H1 (cell line): ENCODE measurements at regions not wholly inside any gene's neighbourhood (a gene's known extent, or its start where the extent isn't known, plus 50 kb on each side); places are given as distances from the start of the nearest gene placed in this dataset.

ENCODE experiments used
- CTCF ChIA-PET: fragments of 300-600 bp; sonication (Branson Sonifier 250); formaldehyde crosslinking; loops from one replicate; lab custom pipeline; 2021; ENCODE audit not compliant: partially characterized antibody; lab: Charles Lee
- POLR2A ChIA-PET: fragments of 300-600 bp; sonication (Branson Sonifier 250); formaldehyde crosslinking; loops from one replicate; lab custom pipeline; 2021; ENCODE audit warnings: inconsistent platforms; ENCODE audit not compliant: partially characterized antibody; lab: Charles Lee
- DNase-seq, 2 experiments: peaks; one replicate each; pipeline versions ENCODE4 v3.0.0 to v3.0.0-alpha.2; 2010 to 2022; ENCODE audit warnings: low spot score in 2 of 2, low read depth in 1 of 2, mixed read lengths in 1 of 2
- FAIRE-seq: peaks from 2 replicates; lab custom pipeline; 2011; peaks lifted over from hg19 to GRCh38; lab: Jason Lieb, UNC
- H2AFZ ChIP-seq: 2 replicates; pipeline ENCODE4 v1.8.1; 2012; ENCODE audit warnings: low read length, inconsistent platforms
- H2AK5ac ChIP-seq: 2 replicates; pipeline ENCODE4 v1.6.1; 2013; ENCODE audit warnings: low read depth, low read length
- H2BK120ac ChIP-seq: replicated peaks from 2 replicates; pipeline ENCODE3; 2013; ENCODE audit warnings: low read depth, low read length, inconsistent platforms
- H2BK12ac ChIP-seq: 2 replicates; pipeline ENCODE4 v1.6.1; 2013; ENCODE audit warnings: low read depth, low read length
- H2BK15ac ChIP-seq: 2 replicates; pipeline ENCODE4 v1.6.1; 2013; ENCODE audit warnings: low read length
- H2BK20ac ChIP-seq: 2 replicates; pipeline ENCODE4 v1.6.1; 2013; ENCODE audit warnings: low read length
- H2BK5ac ChIP-seq: 2 replicates; pipeline ENCODE4 v1.6.1; 2013; ENCODE audit warnings: low read depth, low read length
- H3K14ac ChIP-seq: 2 replicates; pipeline ENCODE4 v1.6.1; 2013; ENCODE audit warnings: inconsistent platforms; ENCODE audit not compliant: insufficient read length
- H3K18ac ChIP-seq: 2 replicates; pipeline ENCODE4 v1.6.1; 2013; ENCODE audit warnings: low read length; ENCODE audit errors: extremely low read depth
- H3K23ac ChIP-seq: 2 replicates; pipeline ENCODE4 v1.6.1; 2013; ENCODE audit warnings: inconsistent platforms; ENCODE audit not compliant: insufficient read length
- H3K23me2 ChIP-seq: 2 replicates; pipeline ENCODE4 v1.6.1; 2013; ENCODE audit warnings: low read depth, low read length
- H3K27ac ChIP-seq: 2 replicates; pipeline ENCODE4 v1.6.1; 2011; ENCODE audit warnings: low read depth, low read length, inconsistent platforms
- H3K27me3 ChIP-seq, 4 experiments: replicated peaks in 1 of 4; 1 replicate in 1 of 4; 2 replicates in 3 of 4; pipeline versions ENCODE4 v1.6.1 to v1.8.1; 2011 to 2013; ENCODE audit warnings: low read length in 3 of 4, mild to moderate bottlenecking in 3 of 4, inconsistent platforms in 2 of 4, mixed read lengths in 2 of 4, moderate library complexity in 1 of 4; ENCODE audit not compliant: control insufficient read depth in 3 of 4, insufficient read depth in 3 of 4; ENCODE audit errors: extremely low read depth in 1 of 4
- H3K36me3 ChIP-seq, 4 experiments: 2 replicates each; pipeline versions ENCODE4 v1.6.1 to v1.8.1; 2011 to 2013; ENCODE audit warnings: mild to moderate bottlenecking in 4 of 4, low read length in 3 of 4, moderate library complexity in 2 of 4, control low read depth in 1 of 4, inconsistent platforms in 1 of 4; ENCODE audit not compliant: insufficient read depth in 4 of 4, control insufficient read depth in 2 of 4
- H3K4ac ChIP-seq: replicated peaks from 2 replicates; pipeline ENCODE3; 2013; ENCODE audit warnings: low read length, low read depth, mixed read lengths, inconsistent platforms; ENCODE audit not compliant: insufficient read length
- H3K4me1 ChIP-seq, 4 experiments: replicated peaks in 1 of 4; 1 replicate in 1 of 4; 2 replicates in 3 of 4; pipeline versions ENCODE4 v1.6.1 to v1.8.1; 2011 to 2013; ENCODE audit warnings: low read length in 3 of 4, inconsistent platforms in 2 of 4, mixed read lengths in 1 of 4; ENCODE audit not compliant: insufficient read depth in 4 of 4, control insufficient read depth in 3 of 4
- H3K4me2 ChIP-seq, 2 experiments: 2 replicates each; pipeline versions ENCODE4 v1.6.1 to v1.8.1; 2011 to 2013; ENCODE audit warnings: low read depth in 2 of 2, low read length in 2 of 2, control low read depth in 1 of 2, inconsistent platforms in 1 of 2, mild to moderate bottlenecking in 1 of 2; ENCODE audit not compliant: insufficient read depth in 1 of 2
- H3K4me3 ChIP-seq, 4 experiments: fragments of 200-600, 300-600 bp in 1 of 4; sonication (generic), shearing (Covaris generic), sonication (Bioruptor Twin) in 1 of 4; 2 replicates each; pipeline versions ENCODE4 v1.5.1 to v1.8.1; 2011 to 2016; ENCODE audit warnings: low read length in 4 of 4, low read depth in 3 of 4, control low read depth in 2 of 4, inconsistent platforms in 2 of 4, mild to moderate bottlenecking in 2 of 4, mixed read lengths in 1 of 4, moderate library complexity in 1 of 4; ENCODE audit not compliant: insufficient read depth in 2 of 4; ENCODE audit errors: extremely low read depth in 1 of 4
- H3K56ac ChIP-seq: replicated peaks from 2 replicates; pipeline ENCODE3; 2013; ENCODE audit warnings: low read depth, mild to moderate bottlenecking, mixed read lengths, low read length, inconsistent platforms; ENCODE audit not compliant: insufficient read length
- H3K79me1 ChIP-seq: 2 replicates; pipeline ENCODE4 v1.6.1; 2013; ENCODE audit warnings: low read depth, low read length, control low read depth
- H3K79me2 ChIP-seq, 2 experiments: 2 replicates each; pipeline versions ENCODE4 v1.6.1 to v1.8.1; 2012 to 2013; ENCODE audit warnings: low read length in 2 of 2, mild to moderate bottlenecking in 2 of 2, inconsistent platforms in 1 of 2; ENCODE audit not compliant: insufficient read depth in 2 of 2, control insufficient read depth in 1 of 2
- H3K9ac ChIP-seq, 4 experiments: replicated peaks in 1 of 4; 1 replicate in 1 of 4; 2 replicates in 3 of 4; pipeline versions ENCODE4 v1.6.1 to v1.8.1; 2011 to 2013; ENCODE audit warnings: low read depth in 3 of 4, low read length in 3 of 4, control low read depth in 2 of 4, mild to moderate bottlenecking in 2 of 4, moderate library complexity in 2 of 4, inconsistent platforms in 1 of 4; ENCODE audit errors: extremely low read depth in 1 of 4
- H3K9me3 ChIP-seq, 2 experiments: 2 replicates each; pipeline versions ENCODE4 v1.6.1 to v1.8.1; 2012 to 2013; ENCODE audit warnings: mild to moderate bottlenecking in 2 of 2, moderate library complexity in 2 of 2, control low read depth in 1 of 2, inconsistent platforms in 1 of 2, low read depth in 1 of 2, low read length in 1 of 2, mixed read lengths in 1 of 2; ENCODE audit not compliant: insufficient read depth in 2 of 2
- H4K20me1 ChIP-seq, 2 experiments: replicated peaks in 1 of 2; 2 replicates each; pipeline versions ENCODE3 to v1.8.1; 2011 to 2013; ENCODE audit warnings: inconsistent platforms in 2 of 2, low read length in 2 of 2, mild to moderate bottlenecking in 1 of 2; ENCODE audit not compliant: insufficient read depth in 2 of 2, control insufficient read depth in 1 of 2
- H4K5ac ChIP-seq: 2 replicates; pipeline ENCODE4 v1.6.1; 2013; ENCODE audit warnings: low read length, low read depth, mixed read lengths, inconsistent platforms; ENCODE audit not compliant: insufficient read length
- H4K8ac ChIP-seq: 2 replicates; pipeline ENCODE4 v1.8.0; 2013; ENCODE audit warnings: mild to moderate bottlenecking, moderate library complexity, low read length, inconsistent platforms; ENCODE audit not compliant: insufficient read depth; ENCODE audit errors: extremely low read depth
- H4K91ac ChIP-seq: replicated peaks from 2 replicates; pipeline ENCODE3; 2013; ENCODE audit warnings: low read length, mixed read lengths, inconsistent platforms; ENCODE audit not compliant: insufficient read length
- EP300 ChIP-seq, 2 experiments: IDR thresholded peaks; 1 replicate in 1 of 2; 2 replicates in 1 of 2; pipeline ENCODE4 v1.6.1; 2011 to 2012; ENCODE audit warnings: low read depth in 2 of 2, low read length in 2 of 2, mild to moderate bottlenecking in 2 of 2, borderline replicate concordance in 1 of 2, inconsistent platforms in 1 of 2, moderate library complexity in 1 of 2
- RAD21 ChIP-seq, 2 experiments: IDR thresholded peaks in 1 of 2; conservative IDR thresholded peaks in 1 of 2; 2 replicates each; pipeline ENCODE4 v1.6.1; 2011; ENCODE audit warnings: low read depth in 2 of 2, low read length in 2 of 2, improper control_type of control experiment in 1 of 2, inconsistent platforms in 1 of 2, mild to moderate bottlenecking in 1 of 2, moderate library complexity in 1 of 2
- WGBS, 2 experiments: shearing (Covaris generic) in 1 of 2; methylation state at CpG; one replicate each; pipeline versions ENCODE4 v1.1.6 to v1.1.7; 2013 to 2015; ENCODE audit warnings: low lambda C conversion rate in 2 of 2, mixed read lengths in 2 of 2, inconsistent platforms in 1 of 2, low coverage in 1 of 2, missing lambda C conversion rate in 1 of 2; ENCODE audit not compliant: insufficient replicate concordance in 2 of 2, insufficient coverage in 1 of 2, insufficient read length in 1 of 2; ENCODE audit errors: extremely low coverage in 1 of 2, missing lambda C conversion rate in 1 of 2; 5-methylcytosine and 5-hydroxymethylcytosine counted together

DNA sequence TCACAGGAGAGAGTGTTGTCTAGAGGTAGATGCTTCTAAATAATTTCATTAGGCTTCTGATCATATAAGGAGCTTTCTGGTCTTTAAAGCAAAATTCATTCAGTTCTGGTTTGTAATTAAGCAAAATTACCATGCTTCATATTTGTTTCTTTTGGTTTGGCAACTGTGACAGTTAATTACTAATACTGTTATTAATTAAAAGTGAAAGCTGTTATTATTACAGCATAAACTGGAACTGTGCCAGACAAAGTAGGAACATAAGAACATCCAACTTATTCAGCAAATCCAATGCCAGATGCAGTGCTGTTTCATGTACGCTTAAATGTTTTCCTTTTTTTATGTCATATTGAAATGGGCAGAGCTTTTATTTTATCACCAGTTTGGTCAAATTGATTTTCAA is 70.4 kb upstream of the DAB2 start:
- Histone ChIP-seq H3K4me1 (no peaks in the 10 kb centered on the region; a peak in 2 of 7 replicates), H3K4me2 (no peak overlapping the region), H2AFZ (no peak overlapping the region), H3K23me2 (no peaks in the 10 kb centered on the region), H3K4me3 (no peak overlapping the region), H3K27me3 (no peaks in the 10 kb centered on the region), H3K4ac (no peak overlapping the region), H3K23ac (no peak overlapping the region), H4K5ac (no peak overlapping the region), H3K9me3 (no peaks in the 10 kb centered on the region), H3K56ac (no peak overlapping the region), H3K27ac (no peak overlapping the region), H2AK5ac (no peak overlapping the region), H2BK12ac (no peak overlapping the region), H2BK120ac (no peak overlapping the region), H4K20me1 (no peaks in the 10 kb centered on the region), H4K91ac (no peak overlapping the region), H2BK20ac (no peak overlapping the region), H4K8ac (no peak overlapping the region), H3K18ac (no peak overlapping the region), H3K79me1 (no peaks in the 10 kb centered on the region), H3K14ac (no peak overlapping the region), H3K9ac (no peak overlapping the region), H3K79me2 (no peaks in the 10 kb centered on the region), H3K36me3 (no peaks in the 10 kb centered on the region), H2BK5ac (no peak overlapping the region), H2BK15ac (no peak overlapping the region)
- ChIA-PET CTCF (interaction anchor here (0.7 to 1.1 kb wide), 3 partner anchors 9 to 119 kb away, joined by 3 to 5 read pairs (median 3); partner anchors contain the start of gene DAB2), POLR2A (no interaction called here)
- 100% methylated on average over 1 of the region's 1 CpG; no CpG with 5 or more reads in 1 of the 2 experiments for WGBS, 2 experiments
- no peak for FAIRE-seq
- no peak for DNase-seq
- TF ChIP-seq EP300 (IDR thresholded peaks at IDR 0.05; ENCODE audit: borderline replicate concordance in 1 of 2, low read depth in 2 of 2, low read length in 2 of 2) (no peak), RAD21 (IDR thresholded peaks at IDR 0.05 in 1 of 2, conservative IDR thresholded peaks at IDR 0.05 in 1 of 2; ENCODE audit: low read depth in 2 of 2, low read length in 2 of 2) (no peak)
